ENCODE measurements at regions not wholly inside any gene's neighbourhood (a gene's known extent, or its start where the extent isn't known, plus 50 kb on each side); places are given as distances from the start of the nearest gene placed in this dataset.

- Histone ChIP-seq H4K8ac (ENCODE audit: low read depth in 2 of 2, low read length in 2 of 2) (no peak overlapping the region), H3K4me3 (ENCODE audit: insufficient read depth, low read depth, low read length) (no peak overlapping the region), H3K9me3 (ENCODE audit: control insufficient read depth, insufficient read depth, low read length) (peaks cover 6% of the 10 kb centered on the region), H3K79me1 (ENCODE audit: low read depth in 1 of 2, low read length in 2 of 2) (no peaks in the 10 kb centered on the region), H3K56ac (ENCODE audit: extremely low read depth, insufficient read depth, low read length) (no peak overlapping the region), H3K4ac (ENCODE audit: low read depth, low read length) (no peak overlapping the region), H3K4me2 (ENCODE audit: low read depth, low read length) (no peak overlapping the region), H4K91ac (ENCODE audit: insufficient read depth, low read depth, low read length) (no peak overlapping the region), H2AFZ (replicated peaks; ENCODE audit: low read length, poor library complexity) (no peak overlapping the region), H2AK9ac (replicated peaks; ENCODE audit: low read depth, low read length, poor library complexity) (no peak overlapping the region), H3K4me1 (ENCODE audit: control insufficient read depth, insufficient read depth, low read length) (no peaks in the 10 kb centered on the region), H3K27me3 (ENCODE audit: control insufficient read depth, insufficient read depth, low read length) (no peaks in the 10 kb centered on the region), H3K36me3 (ENCODE audit: control insufficient read depth, insufficient read depth, low read length) (no peaks in the 10 kb centered on the region), H2AK5ac (ENCODE audit: low read depth, low read length) (no peak overlapping the region), H3K27ac (ENCODE audit: insufficient read depth, low read length) (no peak overlapping the region), H3K23ac (ENCODE audit: low read depth, low read length) (no peak overlapping the region), H2BK20ac (ENCODE audit: low read depth, low read length) (no peak overlapping the region), H3K9me1 (ENCODE audit: insufficient read depth, low read length) (no peaks in the 10 kb centered on the region), H3K14ac (replicated peaks; ENCODE audit: low read depth, low read length) (no peak overlapping the region), H4K5ac (ENCODE audit: low read depth, low read length) (no peak overlapping the region), H4K20me1 (ENCODE audit: insufficient read depth, low read length) (no peaks in the 10 kb centered on the region), H2BK5ac (ENCODE audit: low read depth, low read length, poor library complexity, severe bottlenecking) (no peak overlapping the region), H3K9ac (ENCODE audit: low read depth, low read length) (no peak overlapping the region), H3K18ac (ENCODE audit: low read depth, low read length) (no peak overlapping the region), H2BK120ac (ENCODE audit: low read depth, low read length) (no peak overlapping the region), H2BK15ac (ENCODE audit: low read depth, low read length) (no peak overlapping the region)
- ChIA-PET CTCF (no interaction called here), POLR2A (ENCODE audit: unreplicated experiment) (no interaction called here)
- ATAC-seq (ENCODE audit: low read depth) (no peak), DNase-seq (no peak)
- intact Hi-C loops (cut with micrococcal nuclease) = no loop called here
- 100% methylated on average over 1 of the region's 1 CpG; no CpG with 5 or more reads in 1 of the 2 experiments for WGBS, 2 experiments (ENCODE audit: extremely low coverage in 2 of 2, insufficient read length in 1 of 2)
- in situ Hi-C loops (cut with MboI; ENCODE audit: low sequenced_read_pairs) = no loop called here
- dilution Hi-C loops (cut with HindIII; ENCODE audit: low sequenced_read_pairs, unreplicated experiment) = no loop called here
- BruUV-seq (replicated peaks) = no TSS peak
- no peak for TF ChIP-seq USF2 (IDR thresholded peaks at IDR 0.05; ENCODE audit: low read depth, low read length)
- TF ChIP-seq FOS (IDR thresholded peaks at IDR 0.05; ENCODE audit: low read depth, low read length) = no peak
- TF ChIP-seq CHD1 (IDR thresholded peaks at IDR 0.05; ENCODE audit: low read depth, low read length) = no peak
- TF ChIP-seq RFX5 (IDR thresholded peaks at IDR 0.05; ENCODE audit: low read depth, low read length) = no peak
- no peak for TF ChIP-seq CEBPB (IDR thresholded peaks at IDR 0.05; ENCODE audit: low read depth, low read length)
- TF ChIP-seq CTCF (conservative IDR thresholded peaks at IDR 0.05; ENCODE audit: low read depth, low read length) = no peak
- no peak for TF ChIP-seq RAD21 (IDR thresholded peaks at IDR 0.05; ENCODE audit: low read length)
- TF ChIP-seq MXI1 (IDR thresholded peaks at IDR 0.05; ENCODE audit: borderline replicate concordance, low read depth, low read length) = no peak
- TF ChIP-seq MAZ (IDR thresholded peaks at IDR 0.05; ENCODE audit: borderline replicate concordance, low read depth, low read length) = no peak
- TF ChIP-seq BHLHE40 (IDR thresholded peaks at IDR 0.05; ENCODE audit: low read depth, low read length) = no peak
- no peak for TF ChIP-seq POLR2A (IDR thresholded peaks at IDR 0.05; ENCODE audit: low read depth, low read length)
- TF ChIP-seq ELK1 (IDR thresholded peaks at IDR 0.05; ENCODE audit: borderline replicate concordance, low read depth, low read length) = no peak
Measured at GRCh38 chr4:11263208-11263607, 165.5 kb downstream of the HS3ST1 start.

Measured in IMR-90 (cell line).